DND-41 (cell line): ENCODE measurements at regions not wholly inside any gene's neighbourhood (a gene's known extent, or its start where the extent isn't known, plus 50 kb on each side); places are given as distances from the start of the nearest gene placed in this dataset.

Experiments used
- ATAC-seq: fragments of 200-7000 bp; cut with Tn5 transposase; 3 replicates; pipeline ENCODE4 v1.9.1; 2021; ENCODE audit warnings: low read depth; ENCODE audit not compliant: insufficient read depth
- DNase-seq: peaks from one replicate; pipeline ENCODE4 v3.0.0-alpha.2; 2020
- H2AFZ ChIP-seq: 2 replicates; pipeline ENCODE4 v1.6.0; 2012; ENCODE audit warnings: low read depth, low read length
- H3K27ac ChIP-seq: 2 replicates; pipeline ENCODE4 v1.5.1; 2012; ENCODE audit warnings: low read length, inconsistent platforms
- H3K27me3 ChIP-seq: fragments of 200-600 bp; sonication (generic); 2 replicates; pipeline ENCODE4 v1.6.0; 2012; ENCODE audit warnings: low read length, mild to moderate bottlenecking, inconsistent platforms; ENCODE audit not compliant: insufficient read depth, poor library complexity
- H3K36me3 ChIP-seq: 2 replicates; pipeline ENCODE4 v1.5.1; 2012; ENCODE audit warnings: low read length, inconsistent platforms; ENCODE audit not compliant: insufficient read depth
- H3K4me1 ChIP-seq: 2 replicates; pipeline ENCODE4 v1.5.1; 2012; ENCODE audit warnings: mild to moderate bottlenecking, low read length; ENCODE audit not compliant: insufficient read depth
- H3K4me2 ChIP-seq: 2 replicates; pipeline ENCODE4 v1.6.0; 2012; ENCODE audit warnings: mild to moderate bottlenecking, moderate library complexity, low read length, inconsistent platforms; ENCODE audit not compliant: insufficient read depth
- H3K4me3 ChIP-seq, 2 experiments: fragments of 200-600 bp in 1 of 2; shearing (Covaris generic) in 1 of 2; 2 replicates each; pipeline ENCODE4 v1.5.1; 2012 to 2016; ENCODE audit warnings: inconsistent platforms in 2 of 2, low read length in 2 of 2, mild to moderate bottlenecking in 2 of 2, low read depth in 1 of 2, moderate library complexity in 1 of 2
- H3K79me2 ChIP-seq: 2 replicates; pipeline ENCODE4 v1.6.0; 2012; ENCODE audit warnings: low read length, inconsistent platforms; ENCODE audit not compliant: insufficient read depth
- H3K9ac ChIP-seq: 2 replicates; pipeline ENCODE4 v1.6.0; 2012; ENCODE audit warnings: low read depth, mild to moderate bottlenecking, inconsistent platforms, low read length, moderate library complexity
- H3K9me3 ChIP-seq: 2 replicates; pipeline ENCODE4 v1.5.1; 2012; ENCODE audit warnings: low read length, moderate library complexity, mild to moderate bottlenecking, inconsistent platforms; ENCODE audit not compliant: insufficient read depth, severe bottlenecking
- H4K20me1 ChIP-seq: 2 replicates; pipeline ENCODE4 v1.6.0; 2012; ENCODE audit warnings: low read length; ENCODE audit not compliant: insufficient read depth
- EZH2 ChIP-seq: IDR thresholded peaks from 3 replicates; pipeline ENCODE4 v1.6.1; 2012; ENCODE audit warnings: borderline replicate concordance, low read depth, mild to moderate bottlenecking, moderate library complexity, low read length, inconsistent platforms; ENCODE audit not compliant: severe bottlenecking
- TF ChIP-seq, protein P1 (sequence below): IDR thresholded peaks from 2 replicates; pipeline ENCODE4 v1.5.1; 2012; ENCODE audit warnings: borderline replicate concordance, low read length, moderate library complexity, mild to moderate bottlenecking; ENCODE audit not compliant: poor library complexity, severe bottlenecking; ENCODE audit errors: extremely low read depth

DNA sequence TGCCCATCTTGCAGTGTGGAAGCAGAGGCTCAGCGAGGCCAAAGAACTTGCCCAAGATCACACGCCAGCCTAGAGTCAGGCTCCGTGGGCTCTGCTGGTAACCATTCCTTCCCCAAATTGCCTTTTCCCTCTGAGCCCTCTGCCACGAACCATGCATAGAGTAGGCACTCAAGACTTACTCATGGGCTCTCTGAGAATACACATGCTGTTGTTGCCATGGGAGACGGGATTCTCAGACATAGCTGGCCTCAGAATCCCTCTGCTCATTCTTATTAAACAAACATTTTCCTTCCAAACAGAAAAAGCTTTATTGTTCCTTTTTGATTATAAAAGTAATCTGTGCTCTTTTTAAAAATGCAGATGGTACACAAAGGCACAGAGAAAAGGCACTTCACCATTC is 52.5 kb upstream of the WSCD2 start:
- Histone ChIP-seq H3K27ac (no peak overlapping the region), H3K9ac (no peak overlapping the region), H3K4me2 (no peak overlapping the region), H3K79me2 (no peaks in the 10 kb centered on the region), H3K36me3 (no peaks in the 10 kb centered on the region), H3K4me3 (no peak overlapping the region), H2AFZ (no peak overlapping the region), H3K9me3 (no peaks in the 10 kb centered on the region), H3K4me1 (no peaks in the 10 kb centered on the region), H3K27me3 (peaks cover 5% of the 10 kb centered on the region), H4K20me1 (no peaks in the 10 kb centered on the region)
- no peak for ATAC-seq
- DNase-seq: no peak
- no peak for TF ChIP-seq EZH2
- TF ChIP-seq, protein P1, sequence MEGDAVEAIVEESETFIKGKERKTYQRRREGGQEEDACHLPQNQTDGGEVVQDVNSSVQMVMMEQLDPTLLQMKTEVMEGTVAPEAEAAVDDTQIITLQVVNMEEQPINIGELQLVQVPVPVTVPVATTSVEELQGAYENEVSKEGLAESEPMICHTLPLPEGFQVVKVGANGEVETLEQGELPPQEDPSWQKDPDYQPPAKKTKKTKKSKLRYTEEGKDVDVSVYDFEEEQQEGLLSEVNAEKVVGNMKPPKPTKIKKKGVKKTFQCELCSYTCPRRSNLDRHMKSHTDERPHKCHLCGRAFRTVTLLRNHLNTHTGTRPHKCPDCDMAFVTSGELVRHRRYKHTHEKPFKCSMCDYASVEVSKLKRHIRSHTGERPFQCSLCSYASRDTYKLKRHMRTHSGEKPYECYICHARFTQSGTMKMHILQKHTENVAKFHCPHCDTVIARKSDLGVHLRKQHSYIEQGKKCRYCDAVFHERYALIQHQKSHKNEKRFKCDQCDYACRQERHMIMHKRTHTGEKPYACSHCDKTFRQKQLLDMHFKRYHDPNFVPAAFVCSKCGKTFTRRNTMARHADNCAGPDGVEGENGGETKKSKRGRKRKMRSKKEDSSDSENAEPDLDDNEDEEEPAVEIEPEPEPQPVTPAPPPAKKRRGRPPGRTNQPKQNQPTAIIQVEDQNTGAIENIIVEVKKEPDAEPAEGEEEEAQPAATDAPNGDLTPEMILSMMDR: no peak

DNA sequence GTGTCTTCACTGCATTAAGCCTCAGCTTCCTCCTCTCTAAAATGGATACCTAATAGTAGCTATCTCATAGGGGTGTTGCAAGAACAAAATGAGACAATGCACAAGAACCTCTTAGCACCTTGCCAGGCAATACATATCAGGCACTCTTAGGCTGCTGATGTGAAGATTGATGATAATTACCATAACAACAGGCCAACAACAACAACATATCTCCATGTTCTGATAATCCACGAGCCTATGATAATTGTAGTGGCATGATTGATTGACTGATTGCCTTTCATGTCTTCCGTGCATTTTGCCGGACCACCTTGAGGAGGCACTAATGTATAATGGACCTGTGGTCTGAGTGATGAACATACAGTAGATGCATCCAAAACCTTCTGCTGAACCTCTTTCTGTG is 50.7 kb upstream of the WSCD2 start:
- Histone ChIP-seq H3K36me3 (no peaks in the 10 kb centered on the region), H3K27ac (no peak overlapping the region), H3K4me3 (no peak overlapping the region), H4K20me1 (no peaks in the 10 kb centered on the region), H3K9me3 (no peaks in the 10 kb centered on the region), H3K4me2 (no peak overlapping the region), H3K4me1 (no peaks in the 10 kb centered on the region), H3K9ac (no peak overlapping the region), H2AFZ (no peak overlapping the region), H3K79me2 (no peaks in the 10 kb centered on the region), H3K27me3 (no peaks in the 10 kb centered on the region)
- DNase-seq (no peak), ATAC-seq (no peak)
- TF ChIP-seq EZH2: no peak
- TF ChIP-seq, protein P1: no peak
